ENCODE measurements at regions not wholly inside any gene's neighbourhood (a gene's known extent, or its start where the extent isn't known, plus 50 kb on each side); places are given as distances from the start of the nearest gene placed in this dataset.

DNA sequence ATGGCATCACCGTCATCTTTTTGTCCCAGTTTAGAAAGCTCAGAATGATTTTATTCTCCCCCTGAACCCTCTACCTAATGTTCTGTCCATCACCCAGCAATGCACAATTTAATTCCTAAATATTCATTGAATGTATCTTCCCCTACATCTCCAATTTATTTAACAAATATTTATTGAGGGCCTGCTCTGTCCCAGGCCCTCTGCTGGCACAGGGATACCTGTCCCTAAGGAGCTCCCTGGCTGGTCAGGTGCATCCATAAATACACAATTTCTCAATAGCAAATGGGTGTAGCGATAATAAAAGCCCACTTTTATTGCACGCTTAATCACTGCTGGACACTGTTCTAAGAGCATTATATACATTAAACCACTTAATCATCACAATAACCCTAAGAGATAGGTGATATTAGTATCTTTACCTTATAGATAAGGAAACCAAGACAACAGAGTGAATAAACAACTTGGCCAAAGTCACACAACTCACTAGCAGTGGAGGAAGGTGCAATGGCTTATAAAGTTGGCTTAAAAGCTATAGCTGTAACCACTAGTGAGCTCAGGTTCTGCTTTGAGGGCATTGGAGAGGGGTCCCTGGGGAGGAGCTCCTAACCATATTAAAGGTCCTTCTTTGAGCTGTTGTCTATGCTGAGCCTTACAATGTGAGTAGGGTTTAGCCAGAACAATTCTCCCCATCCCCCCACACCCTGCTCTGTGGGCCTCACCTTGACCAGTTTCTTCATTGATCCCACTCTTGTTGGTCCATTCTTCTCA is 126.3 kb upstream of the JUN start:
- DNase-seq (ENCODE audit: low spot score): no peak

- no peak for DNase-seq (ENCODE audit: low spot score)
Measured at GRCh38 chr1:58911841-58912499, 128.1 kb upstream of the JUN start.

- no peak for DNase-seq (ENCODE audit: low spot score)
Measured at GRCh38 chr1:58914925-58915324, 131.1 kb upstream of the JUN start.

DNA sequence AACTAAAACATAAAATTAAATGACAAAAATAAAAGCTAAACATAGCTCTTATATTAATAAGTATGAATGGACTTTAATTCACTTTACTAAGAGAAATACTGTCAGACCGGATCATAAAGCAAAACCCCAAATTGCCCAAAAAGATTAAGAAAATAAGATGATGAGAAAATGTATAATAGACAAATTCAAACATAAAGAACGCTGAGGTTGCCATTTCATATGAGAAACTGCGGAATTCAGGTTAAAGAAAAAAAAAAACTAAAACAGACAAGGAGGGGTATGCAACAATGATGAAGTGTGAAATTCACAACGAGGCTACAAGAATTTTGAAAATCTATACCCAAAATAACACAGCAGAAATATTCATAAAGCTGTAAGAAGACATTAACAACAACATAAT is 133.6 kb upstream of the JUN start:
- no peak for DNase-seq (ENCODE audit: low spot score)

DNA sequence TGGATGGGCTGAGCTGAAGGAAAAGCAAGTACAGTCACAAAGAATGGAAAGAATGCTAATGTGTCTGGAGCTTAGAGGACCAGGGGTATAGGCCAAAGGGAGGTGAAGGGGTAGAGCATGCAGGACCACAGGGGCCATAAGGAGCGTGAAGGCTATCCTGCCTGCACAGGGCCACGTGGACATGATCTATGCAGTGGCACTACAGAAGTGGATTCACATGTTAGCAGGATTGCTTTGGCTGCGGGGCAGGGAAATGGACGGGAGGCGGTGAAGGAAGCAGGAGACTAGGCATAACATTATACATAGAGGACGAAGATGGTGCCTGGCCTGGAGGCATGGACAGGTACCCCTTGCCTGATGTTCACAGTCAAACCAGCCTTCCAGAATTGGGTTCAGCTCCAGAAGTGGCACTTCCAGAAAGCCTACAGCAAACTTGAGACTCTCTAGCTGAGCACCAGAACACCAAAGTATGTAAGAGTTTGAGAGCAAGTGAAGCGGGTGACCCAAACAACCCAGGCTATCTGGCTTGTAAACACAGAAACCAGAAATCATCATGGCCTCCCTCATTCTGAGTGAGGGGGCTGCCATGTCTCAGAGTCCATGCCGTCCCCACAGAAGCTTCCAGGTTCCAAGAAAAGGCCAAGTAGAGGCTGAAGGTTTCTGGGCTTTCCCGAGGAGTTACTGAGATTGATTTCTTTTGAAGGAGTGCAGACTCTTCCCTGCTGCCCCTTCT is 135.5 kb upstream of the JUN start:
- DNase-seq (ENCODE audit: low spot score): no peak

DNA sequence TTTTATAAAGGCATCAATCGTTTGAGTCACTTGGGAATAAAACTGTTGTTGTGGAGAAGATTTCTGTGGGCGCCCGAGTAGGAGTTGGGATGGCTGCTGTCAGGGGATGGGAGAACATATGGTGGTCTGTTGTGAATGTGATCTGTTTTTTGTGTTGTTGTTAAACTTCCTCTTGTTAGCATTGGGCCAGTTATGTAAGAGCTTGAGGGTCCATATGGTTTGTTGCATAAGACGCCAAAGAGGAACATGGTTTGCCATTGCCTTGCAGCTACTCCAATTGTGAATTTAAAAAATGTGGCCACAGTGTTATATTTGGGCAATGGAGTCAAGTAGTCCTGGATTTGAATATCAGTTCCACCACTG is 136.1 kb upstream of the JUN start:
- DNase-seq (ENCODE audit: low spot score): no peak

GRCh38 chr1:58921342-58921741 is 137.5 kb upstream of the JUN start:
- no peak for DNase-seq (ENCODE audit: low spot score)

DNA sequence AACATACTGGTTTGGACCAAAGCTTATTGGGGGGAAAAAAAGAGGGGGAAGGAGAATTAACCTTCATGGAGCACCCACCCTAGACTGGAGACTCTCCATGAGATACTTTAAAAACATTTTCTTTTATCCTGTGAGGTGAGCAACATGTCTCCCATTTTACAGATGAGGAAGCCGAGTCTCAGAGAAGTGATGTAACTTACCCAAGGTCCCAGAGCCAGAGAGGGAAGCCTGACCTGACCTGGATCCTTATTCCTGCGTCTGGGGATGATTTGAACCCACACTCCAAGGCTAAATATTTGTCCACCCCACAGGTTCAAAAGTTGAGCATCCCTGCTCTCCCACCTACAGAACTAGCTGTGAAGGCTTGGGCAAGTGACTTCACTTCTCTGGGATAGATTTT is 137.9 kb upstream of the JUN start:
- DNase-seq (ENCODE audit: low spot score): no peak

- no peak for DNase-seq (ENCODE audit: low spot score)
Measured at GRCh38 chr1:58922302-58923089, 138.6 kb upstream of the JUN start.

DNA sequence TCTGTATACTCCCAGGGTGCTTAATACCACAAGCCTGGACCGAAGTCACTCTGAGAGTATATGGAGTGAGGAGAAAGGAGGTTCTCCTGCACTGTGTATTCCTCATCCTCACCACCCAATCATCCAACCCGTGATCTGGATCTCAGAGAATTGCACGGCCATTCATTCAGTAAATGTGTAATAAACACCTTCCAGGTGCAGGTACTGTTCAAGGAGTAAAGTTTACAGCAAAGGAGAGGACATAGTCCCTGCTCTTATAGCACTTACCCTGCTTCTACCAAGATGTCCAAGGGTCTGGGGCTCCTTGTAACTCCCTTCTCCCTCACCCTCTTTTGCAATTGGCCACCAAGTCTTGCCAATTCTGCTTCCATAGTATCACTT is 139.2 kb upstream of the JUN start:
- no peak for DNase-seq (ENCODE audit: low spot score)

- DNase-seq (ENCODE audit: low spot score): no peak
Measured at GRCh38 chr1:58924016-58924565, 140.2 kb upstream of the JUN start.

DNA sequence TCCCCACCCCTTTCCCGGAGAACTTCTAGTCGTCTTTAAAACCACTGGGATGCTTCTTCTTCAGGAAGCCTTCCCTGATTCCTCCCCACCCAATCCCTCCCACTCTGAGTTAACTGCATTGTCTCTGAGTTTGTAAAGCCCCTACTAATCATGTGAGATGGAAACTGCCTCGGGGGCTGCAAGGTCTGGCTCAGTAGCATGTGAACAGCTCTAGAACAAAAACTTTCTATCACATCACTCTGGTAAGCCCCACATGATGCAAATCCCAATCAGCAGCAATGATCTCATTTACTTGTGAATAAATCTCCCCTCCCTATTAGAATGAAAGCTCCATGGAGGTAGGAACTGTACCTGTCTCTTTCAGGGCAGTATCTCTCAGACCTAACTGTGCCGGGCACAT is 141.0 kb upstream of the JUN start:
- no peak for DNase-seq (ENCODE audit: low spot score)

- DNase-seq (ENCODE audit: low spot score): no peak
Measured at GRCh38 chr1:58925247-58925646, 141.4 kb upstream of the JUN start.

DNA sequence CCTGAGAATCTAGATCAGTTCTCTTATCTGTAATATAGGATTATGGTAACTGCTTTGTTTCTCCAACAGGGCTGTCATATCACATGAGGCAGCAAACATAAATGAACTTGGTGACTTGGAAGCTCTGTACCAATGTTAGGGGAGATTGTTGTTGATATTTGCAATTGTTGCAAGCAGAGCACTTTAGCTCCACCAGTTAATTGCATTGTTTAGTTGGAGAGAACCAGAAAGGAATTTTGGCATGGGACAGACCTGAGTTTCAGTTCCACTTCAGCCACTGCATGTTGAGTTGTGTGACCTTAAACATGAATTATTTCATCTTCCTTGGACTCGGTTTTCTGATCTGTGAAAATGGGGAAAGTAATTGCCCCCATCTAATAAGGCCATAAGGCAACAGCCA is 142.3 kb upstream of the JUN start:
- DNase-seq (ENCODE audit: low spot score): no peak

GRCh38 chr1:58927041-58927721 is 143.3 kb upstream of the JUN start:
- DNase-seq (ENCODE audit: low spot score): no peak

DNA sequence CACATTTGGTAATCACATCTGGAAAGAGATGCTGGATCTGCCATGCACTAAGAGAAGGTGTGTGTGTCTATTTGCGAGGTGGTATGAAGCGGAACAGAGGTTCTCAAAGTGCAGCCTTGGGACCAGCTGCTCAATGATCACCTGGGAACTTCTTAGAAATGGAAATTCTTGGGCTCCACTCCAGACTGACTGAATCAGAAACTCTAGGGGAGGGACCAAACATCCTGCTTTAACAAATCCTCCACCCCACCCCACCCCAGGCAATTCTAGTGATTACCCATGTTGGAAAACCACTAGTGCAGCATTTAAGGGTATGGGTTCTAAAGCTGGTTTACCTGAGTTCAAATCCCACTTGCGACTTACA is 143.9 kb upstream of the JUN start:
- no peak for DNase-seq (ENCODE audit: low spot score)

DNA sequence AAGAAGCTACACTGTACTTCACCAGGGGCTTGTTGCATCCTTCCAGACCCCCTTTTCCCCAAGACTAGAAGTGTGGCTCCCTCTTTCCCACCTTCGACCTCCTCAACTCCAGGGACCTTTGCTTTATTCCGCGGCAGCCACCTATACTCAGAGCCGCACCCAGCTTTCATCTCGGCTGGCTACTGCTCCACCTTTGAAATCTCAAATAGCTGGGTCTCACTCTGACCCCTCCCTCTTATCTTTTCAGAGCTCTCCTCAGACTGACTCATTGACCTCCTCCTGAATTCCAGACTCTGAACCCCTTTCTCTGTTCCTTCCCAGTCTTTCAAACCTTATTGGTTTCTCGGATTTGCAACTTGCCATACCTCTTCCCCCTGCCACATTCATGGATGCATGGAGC is 144.7 kb upstream of the JUN start:
- no peak for DNase-seq (ENCODE audit: low spot score)

- no peak for DNase-seq (ENCODE audit: low spot score)
Measured at GRCh38 chr1:58929671-58930325, 146.0 kb upstream of the JUN start.

- no peak for DNase-seq (ENCODE audit: low spot score)
Measured at GRCh38 chr1:58931024-58931423, 147.2 kb upstream of the JUN start.

DNA sequence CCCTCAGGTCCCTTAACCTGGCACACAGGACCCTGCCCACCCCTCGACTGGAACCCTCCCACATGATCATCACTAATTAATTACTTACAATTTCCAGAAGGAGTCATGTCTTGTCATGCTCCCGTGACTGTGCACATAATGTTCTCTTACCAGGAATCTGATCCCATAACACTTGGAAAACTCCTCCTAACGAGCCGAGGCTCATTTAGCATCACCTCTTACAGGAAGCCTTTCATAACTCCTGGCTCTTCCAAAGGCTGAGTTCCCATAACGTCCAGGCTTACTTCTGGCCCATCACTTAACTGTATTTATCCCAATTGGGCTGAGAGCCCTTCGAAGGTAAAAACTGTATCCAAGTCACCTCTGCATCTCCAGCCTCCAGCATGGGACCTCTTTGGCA is 147.9 kb upstream of the JUN start:
- DNase-seq (ENCODE audit: low spot score): no peak
